ENCODE measurements at regions not wholly inside any gene's neighbourhood (a gene's known extent, or its start where the extent isn't known, plus 50 kb on each side); places are given as distances from the start of the nearest gene placed in this dataset.

DNA sequence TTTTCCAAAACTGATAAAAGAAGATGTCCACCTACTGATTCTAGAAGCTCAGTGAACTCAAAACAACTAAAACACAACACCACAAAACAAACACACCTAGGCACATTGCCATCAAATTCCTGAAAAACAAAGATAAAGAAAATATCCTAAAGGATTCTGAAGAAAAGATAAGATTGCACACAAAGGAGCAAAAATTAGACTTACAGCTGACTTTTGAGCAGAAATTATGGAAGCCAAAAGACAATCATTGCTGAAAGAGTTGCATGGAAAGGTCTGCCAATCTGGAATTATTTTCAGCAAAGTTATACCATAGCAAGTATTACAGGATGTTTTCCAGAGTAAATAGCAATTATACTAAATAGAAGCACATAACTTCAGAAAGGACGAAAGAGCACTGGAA is 128.2 kb upstream of the IRX2 start:
- TF ChIP-seq CTCF (IDR thresholded peaks at IDR 0.05) (no peak), POLR2A (IDR thresholded peaks at IDR 0.05) (no peak), POLR2AphosphoS5 (IDR thresholded peaks at IDR 0.05) (no peak)

Data from transverse colon (tissue), 4 donors.